GM18520 (cell line): ENCODE measurements at regions not wholly inside any gene's neighbourhood (a gene's known extent, or its start where the extent isn't known, plus 50 kb on each side); places are given as distances from the start of the nearest gene placed in this dataset.

Experiments
- ATAC-seq: cut with Tn5 transposase; IDR thresholded peaks from one replicate; pipeline ENCODE4 v1.9.1; 2021; ENCODE audit not compliant: unreplicated experiment

GRCh38 chr14:71201840-71202239, 294.6 kb downstream of the PCNX1 start:
- ATAC-seq, result no peak

GRCh38 chr14:71202881-71203280, 295.6 kb downstream of the PCNX1 start:
- ATAC-seq, result no peak

- no peak for ATAC-seq
These were observed 296.0 kb downstream of the PCNX1 start for GRCh38 chr14:71203306-71203705.

- ATAC-seq, result no peak
These were observed 297.0 kb downstream of the PCNX1 start for GRCh38 chr14:71204231-71204630.

- no peak for ATAC-seq
These were observed 297.5 kb downstream of the PCNX1 start for GRCh38 chr14:71204768-71205167.

GRCh38 chr14:71206123-71206522, 298.9 kb downstream of the PCNX1 start:
- no peak for ATAC-seq

- no peak for ATAC-seq
These were observed 299.6 kb downstream of the PCNX1 start for GRCh38 chr14:71206766-71207371.

- no peak for ATAC-seq
These were observed 301.6 kb downstream of the PCNX1 start for GRCh38 chr14:71208702-71209357.

GRCh38 chr14:71209888-71210287, 302.6 kb downstream of the PCNX1 start:
- no peak for ATAC-seq

- ATAC-seq, result no peak
These were observed 304.8 kb downstream of the PCNX1 start for GRCh38 chr14:71212093-71212492.

- ATAC-seq, result no peak
These were observed 305.4 kb downstream of the PCNX1 start for GRCh38 chr14:71212683-71213107.

- ATAC-seq, result no peak
These were observed 307.0 kb downstream of the PCNX1 start for GRCh38 chr14:71214241-71214640.

GRCh38 chr14:71220462-71220861, 313.2 kb downstream of the PCNX1 start:
- no peak for ATAC-seq

GRCh38 chr14:71221119-71221518, 313.9 kb downstream of the PCNX1 start:
- ATAC-seq, result no peak

- no peak for ATAC-seq
These were observed 317.9 kb downstream of the PCNX1 start for GRCh38 chr14:71225113-71225512.

- ATAC-seq, result no peak
These were observed 321.5 kb downstream of the PCNX1 start for GRCh38 chr14:71228711-71229110.

GRCh38 chr14:71229875-71230274, 322.6 kb downstream of the PCNX1 start:
- no peak for ATAC-seq

GRCh38 chr14:71230897-71231296, 323.6 kb downstream of the PCNX1 start:
- ATAC-seq, result no peak

GRCh38 chr14:71231521-71232393, 324.5 kb downstream of the PCNX1 start:
- peak; percentile 79 for ATAC-seq

- ATAC-seq, result no peak
These were observed 325.2 kb downstream of the PCNX1 start for GRCh38 chr14:71232506-71232905.

GRCh38 chr14:71235875-71236274, 328.6 kb downstream of the PCNX1 start:
- no peak for ATAC-seq

- no peak for ATAC-seq
These were observed 329.2 kb downstream of the PCNX1 start for GRCh38 chr14:71236487-71236886.
